HG02840 (cell line): ENCODE measurements at regions not wholly inside any gene's neighbourhood (a gene's known extent, or its start where the extent isn't known, plus 50 kb on each side); places are given as distances from the start of the nearest gene placed in this dataset.

Source experiments
- ATAC-seq: cut with Tn5 transposase; IDR thresholded peaks from one replicate; pipeline ENCODE4 v1.9.1; 2021; ENCODE audit warnings: mild to moderate bottlenecking, moderate library complexity, moderate number of reproducible peaks; ENCODE audit not compliant: unreplicated experiment, low FRiP score

DNA sequence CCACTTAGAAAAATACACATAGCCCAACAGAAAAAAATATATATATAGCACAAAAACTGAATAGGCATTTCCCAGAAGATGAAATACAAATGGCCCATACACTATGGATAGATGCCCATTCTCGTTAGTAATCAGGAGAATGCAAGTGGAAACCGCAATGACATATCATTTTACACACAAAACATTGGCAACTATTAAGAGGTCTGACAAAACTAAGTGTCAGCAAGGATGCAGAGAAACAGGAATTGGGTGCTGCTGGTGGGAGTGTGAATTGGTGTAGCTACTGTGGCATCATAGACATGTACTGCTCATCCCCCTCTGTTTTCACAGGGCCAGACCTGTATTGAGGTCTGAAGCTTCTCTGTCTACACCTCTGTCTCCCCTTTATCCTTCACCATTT is 320.0 kb downstream of the IDS start:
- ATAC-seq = no peak

DNA sequence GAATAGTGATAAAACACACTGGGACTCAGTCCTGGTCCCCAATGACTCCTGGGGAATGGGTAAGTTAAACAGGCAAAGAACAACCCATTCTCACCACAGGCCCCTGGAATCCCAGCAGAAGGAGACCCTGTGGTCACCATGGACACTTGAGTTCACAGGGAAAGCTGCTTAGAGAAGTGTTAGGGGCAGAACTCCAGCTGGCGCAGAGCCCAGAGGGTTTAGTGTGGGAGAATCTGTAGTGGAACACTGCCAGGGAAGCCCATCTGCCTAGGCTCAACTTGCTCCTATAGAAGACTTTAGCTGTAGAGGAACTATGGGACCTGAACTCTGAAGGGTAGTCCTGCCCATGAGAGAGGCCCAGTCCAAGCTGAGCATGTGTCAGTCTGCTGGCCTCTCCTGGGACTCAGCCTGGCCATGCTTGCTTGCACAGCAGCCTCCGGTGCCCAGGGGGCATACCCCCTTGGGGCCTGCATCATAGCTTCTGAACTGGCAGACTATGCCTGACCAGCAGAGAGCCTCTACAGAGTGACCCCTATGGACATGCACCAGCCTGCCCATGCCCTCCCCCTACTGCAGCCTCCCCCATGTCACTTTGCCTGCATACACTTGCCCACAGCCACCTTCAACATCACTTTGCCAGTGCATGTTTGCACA is 343.5 kb downstream of the IDS start:
- ATAC-seq = no peak

DNA sequence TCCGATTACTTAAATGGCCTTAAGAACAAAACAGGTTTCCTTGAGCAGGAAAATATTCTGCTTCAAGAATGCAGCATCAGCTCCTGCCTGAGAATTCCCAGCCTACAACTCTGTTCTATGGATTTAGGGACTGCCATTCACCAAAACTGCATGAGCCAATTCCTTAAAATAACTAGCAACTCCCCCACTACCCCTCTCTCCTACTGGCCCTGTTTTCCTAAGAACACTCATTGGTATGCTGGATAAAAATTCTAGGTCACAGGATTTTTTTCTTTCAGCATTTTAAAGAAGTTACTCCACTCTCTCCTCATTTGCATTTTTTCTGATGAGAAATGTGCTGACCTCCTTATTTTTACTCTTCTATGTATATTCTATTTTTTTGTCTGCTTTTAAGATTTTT is 347.1 kb downstream of the IDS start:
- no peak for ATAC-seq

DNA sequence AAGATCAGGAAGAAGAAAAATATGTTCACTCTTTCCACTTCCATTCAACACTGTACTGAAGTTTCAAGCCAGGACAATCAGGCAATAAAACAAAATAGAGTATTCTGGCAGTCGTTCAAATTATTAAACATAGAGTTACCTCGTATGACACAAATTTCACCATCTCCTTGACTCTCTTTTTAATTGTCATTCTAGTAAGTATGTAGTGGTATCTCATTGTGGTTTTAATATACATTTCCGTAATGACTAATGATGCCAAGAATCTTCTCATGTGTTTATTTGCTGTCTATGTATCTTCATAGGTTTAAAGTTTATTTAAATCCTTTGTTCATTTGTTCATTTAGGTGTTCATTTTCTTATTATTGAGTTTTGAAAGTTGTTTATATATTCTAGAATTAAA is 352.2 kb downstream of the IDS start:
- no peak for ATAC-seq

DNA sequence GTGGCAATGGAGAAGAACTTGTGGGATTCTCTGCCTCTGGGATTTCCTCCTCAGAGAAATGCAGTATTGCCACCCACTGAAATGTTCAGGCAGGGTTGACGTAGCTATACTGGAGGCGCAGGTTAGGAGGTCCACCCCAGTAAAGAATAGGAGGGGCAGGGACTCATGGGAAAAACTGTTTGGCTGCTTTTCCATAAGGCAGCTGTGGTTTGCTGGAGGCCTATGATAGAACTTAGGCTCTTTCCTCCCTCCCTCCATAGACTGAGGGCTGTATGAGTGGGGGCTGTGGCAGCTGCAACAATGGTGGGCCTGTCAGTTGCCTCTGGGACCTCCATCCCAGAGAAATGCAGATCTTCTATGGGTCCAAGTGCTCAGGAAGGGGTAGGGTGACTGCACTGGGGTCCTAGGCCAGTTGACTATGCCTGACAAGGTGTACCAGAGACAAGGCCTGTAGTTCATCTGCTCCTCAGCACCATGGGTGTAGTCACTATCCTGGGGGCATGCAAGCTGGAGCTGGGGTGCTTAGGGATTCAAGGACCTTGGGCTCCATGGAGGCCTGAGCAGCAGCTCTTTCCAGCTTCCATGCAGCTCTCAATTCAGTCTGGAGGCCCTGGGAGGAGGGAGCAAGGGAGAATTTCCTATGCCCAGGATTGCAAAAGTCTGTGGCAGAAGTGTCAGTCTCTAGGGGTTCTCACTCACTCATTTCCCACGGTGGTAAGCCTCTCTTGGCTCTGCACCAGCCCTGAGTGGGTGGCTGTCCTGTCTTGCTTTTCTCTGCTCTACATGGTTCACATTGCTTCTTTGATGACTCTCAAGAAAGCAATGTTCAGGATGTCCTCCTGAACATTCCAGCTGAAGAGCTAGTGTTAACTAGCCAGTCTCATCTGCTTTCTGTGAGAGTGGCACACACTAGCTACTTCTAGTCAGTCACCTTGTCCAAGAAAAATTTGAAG is 353.0 kb downstream of the IDS start:
- no peak for ATAC-seq

DNA sequence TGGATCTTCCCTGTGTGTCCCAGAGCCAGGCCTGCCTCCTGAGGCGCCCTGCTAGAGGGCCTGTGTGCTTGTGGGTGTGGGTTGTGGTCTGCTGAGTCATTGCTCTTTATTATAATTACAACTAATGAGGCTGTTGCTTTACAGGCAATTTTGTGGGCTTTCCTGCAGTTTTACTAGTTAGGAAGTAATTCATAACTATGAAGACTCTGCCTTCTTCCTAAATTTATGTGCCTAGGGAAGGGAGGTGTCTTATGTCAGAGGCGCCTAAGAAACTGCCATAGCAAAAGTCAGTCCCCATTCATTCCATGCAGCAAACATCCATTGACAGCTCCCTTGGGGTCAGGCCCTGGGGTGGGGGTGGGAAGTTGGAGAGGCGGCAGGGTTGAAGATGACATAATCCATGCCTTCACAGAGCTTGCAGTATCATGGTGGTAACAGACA is 359.2 kb downstream of the IDS start:
- no peak for ATAC-seq

DNA sequence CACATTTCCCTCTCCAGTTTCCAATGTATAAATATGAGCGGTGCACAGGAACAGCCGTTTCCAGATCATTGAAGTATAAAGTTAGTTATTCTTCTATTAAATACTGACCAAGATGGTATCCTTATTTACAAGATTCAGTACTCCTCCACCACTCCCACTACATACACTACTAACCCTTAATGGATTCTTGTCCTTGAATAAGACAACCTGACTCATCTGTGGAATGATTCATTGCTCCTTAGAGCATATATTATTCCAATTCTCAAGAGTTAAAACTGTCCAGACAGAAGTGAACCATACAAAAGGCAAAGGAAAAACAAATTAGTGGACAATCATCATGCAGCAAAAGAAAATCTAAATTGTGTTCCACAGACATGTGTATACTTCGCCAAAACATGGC is 373.3 kb downstream of the IDS start:
- ATAC-seq = no peak

DNA sequence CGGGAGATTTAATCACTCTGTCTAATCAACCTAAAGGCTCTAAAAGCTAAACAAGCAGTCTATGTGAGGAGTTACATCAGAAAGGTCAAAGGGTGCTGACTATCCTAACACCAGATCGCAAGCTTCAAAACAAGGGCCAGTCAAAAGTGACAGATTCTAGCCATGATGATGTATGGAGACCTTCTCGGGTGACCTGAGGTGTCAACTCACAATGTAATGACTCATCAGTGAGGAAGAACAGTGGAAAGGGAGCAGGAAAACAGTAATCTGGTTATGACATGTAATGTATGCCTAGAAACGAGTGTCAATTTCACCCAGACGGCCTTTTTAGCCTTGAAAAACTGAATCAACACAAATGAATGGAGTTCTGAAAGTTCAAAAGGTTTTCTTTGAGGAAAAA is 375.3 kb downstream of the IDS start:
- ATAC-seq = no peak

DNA sequence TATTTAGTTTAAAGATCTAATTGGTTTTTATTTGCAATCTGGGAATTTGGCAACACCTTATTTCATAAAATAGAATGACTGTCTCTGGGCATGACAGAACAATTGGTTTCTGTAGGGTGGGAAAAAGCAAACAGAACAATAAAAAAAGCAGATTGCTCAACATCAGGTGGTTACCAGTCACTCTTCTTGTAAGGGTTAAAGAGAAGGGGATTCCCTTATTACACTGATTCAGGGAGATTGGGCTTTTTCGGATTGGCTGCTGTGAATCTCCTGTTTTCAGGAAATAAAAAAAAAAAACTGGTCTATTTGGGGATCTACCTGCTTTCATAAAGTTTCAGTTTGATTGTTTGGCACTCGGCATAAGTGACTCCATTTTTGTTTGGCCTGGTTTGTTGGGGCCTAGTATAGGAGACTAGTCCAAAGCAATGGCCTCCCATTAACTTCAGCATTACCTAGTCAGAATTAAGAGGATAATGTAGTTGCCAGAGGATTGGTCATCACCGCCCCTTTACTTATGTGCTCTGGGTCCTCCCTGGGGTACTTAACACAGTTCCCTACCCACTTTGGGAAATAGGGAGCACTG is 380.5 kb downstream of the IDS start:
- ATAC-seq = no peak

DNA sequence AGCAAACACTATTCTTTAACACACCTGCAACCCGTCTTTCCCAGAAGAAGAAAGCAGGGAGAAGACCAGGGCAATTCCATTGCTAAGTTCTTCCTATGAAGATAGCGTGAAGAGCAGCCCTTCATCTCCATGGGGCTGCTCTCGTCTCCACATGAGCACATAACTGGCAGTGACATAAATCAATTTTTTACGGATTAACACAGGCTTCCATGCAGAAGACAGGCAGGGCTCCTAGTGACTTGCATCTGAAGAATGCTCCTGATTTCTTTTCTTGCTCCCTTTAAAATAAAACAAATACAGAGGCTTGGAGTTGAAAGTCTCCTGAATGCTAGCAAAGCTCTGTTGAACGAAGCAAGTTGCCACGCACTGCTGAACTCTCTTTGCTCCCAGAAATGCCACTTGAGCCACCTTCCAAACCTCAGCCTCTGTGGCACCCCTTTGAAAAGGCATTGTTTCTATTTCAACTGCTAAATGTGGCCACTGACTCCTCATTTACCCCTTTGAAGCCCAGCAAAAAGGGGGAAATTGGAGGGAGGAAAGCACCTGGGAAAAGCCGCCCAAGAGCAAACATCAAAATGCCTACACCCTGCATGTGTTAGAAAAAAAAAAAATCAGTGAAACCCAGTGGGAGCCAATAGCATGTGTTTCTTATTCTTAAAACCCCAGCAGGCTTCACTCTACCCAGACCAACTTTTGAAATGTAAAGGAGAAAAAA is 383.7 kb downstream of the IDS start:
- ATAC-seq = no peak

DNA sequence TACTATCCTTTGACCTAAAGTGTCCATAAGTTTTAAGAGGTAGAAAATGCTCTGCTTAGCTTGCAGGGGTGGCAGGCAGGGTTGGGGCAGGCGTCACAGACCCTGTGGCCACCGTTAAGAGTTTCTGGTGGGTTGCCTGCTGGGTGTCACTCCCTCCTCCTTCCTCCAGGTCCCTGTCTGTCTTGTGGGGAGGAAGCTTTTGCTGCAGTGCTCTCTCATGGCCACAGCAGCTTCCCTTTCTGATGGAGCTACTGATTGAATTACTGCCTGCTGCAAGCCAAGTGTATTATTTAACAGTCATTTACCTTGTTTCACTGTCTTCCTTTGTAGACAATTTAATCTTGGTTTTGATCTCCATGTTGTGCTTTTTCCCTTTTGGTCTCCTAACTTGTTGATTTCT is 384.6 kb downstream of the IDS start:
- no peak for ATAC-seq

DNA sequence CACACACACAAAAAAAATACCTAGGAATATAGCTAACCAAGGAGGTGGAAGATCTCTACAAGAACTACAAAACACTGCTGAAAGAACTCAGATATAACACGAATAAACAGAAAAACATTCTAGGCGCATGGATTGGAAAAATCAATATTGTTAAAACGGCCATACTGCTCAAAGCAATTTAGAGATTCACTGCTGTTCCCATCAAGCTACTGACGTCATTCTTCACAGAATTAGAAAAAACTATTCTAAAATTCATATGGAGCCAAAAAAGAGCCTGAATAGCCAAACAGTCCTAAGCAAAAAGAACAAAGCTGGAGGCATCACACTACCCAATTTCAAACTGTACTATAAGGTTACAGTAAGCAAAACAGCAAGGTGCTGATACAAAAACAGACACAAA is 390.2 kb downstream of the IDS start:
- no peak for ATAC-seq

DNA sequence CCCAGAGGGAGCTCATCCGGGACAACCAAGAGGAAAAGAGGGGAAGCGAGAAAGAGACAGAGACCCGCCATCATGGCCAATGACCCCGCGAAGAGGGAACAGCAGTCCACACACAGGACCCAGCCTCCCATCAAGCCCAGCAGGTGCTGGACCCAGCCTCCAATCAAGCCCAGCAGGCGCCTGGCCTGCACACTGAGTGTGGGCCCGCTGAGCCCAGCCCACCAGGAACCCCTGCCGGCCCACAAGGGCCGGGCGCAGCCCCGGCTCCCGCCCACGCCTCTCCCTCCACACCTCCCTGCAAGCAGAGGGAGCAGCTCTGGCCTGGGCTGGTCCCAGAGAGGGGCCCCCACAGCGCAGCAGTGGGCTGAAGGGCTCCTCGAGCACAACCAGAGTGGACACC is 391.1 kb downstream of the IDS start:
- no peak for ATAC-seq

DNA sequence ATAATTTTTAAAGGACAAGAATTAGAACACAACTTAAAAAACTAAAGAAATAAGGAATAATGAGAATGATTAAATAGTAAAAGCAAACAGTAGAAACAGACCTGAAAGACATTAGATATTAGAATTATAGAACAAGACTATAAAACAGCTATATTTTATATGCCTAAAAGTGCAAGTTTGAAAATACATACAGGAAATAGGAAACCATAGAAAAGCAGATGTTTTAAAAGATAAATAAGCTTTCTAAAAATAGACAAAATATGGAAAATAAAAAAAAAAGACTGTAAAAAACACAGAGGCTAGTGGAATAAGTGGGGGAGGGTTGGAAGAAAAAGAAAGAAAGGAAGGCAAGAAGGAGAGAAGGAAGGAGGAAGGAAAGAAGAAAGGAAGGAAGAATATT is 407.3 kb downstream of the IDS start:
- ATAC-seq = no peak

DNA sequence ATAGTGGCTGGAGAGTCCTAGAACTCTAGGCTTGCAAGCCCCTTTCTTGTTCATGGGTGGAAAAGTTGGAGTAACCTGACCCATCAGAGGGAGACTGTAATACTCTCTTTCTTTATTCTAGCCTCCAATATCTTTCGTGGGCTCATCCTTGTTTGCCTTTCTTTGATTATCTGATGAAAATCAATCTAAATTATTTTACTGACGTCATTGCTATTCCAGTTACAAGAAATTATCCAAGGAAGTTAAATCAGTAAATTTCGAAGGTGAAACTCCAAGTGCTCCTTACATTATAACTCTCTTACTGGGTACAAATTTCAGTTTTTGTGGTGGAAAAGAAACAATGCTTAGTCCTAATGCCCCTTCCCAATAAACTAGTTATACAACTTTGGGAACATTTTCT is 412.9 kb downstream of the IDS start:
- ATAC-seq = no peak

DNA sequence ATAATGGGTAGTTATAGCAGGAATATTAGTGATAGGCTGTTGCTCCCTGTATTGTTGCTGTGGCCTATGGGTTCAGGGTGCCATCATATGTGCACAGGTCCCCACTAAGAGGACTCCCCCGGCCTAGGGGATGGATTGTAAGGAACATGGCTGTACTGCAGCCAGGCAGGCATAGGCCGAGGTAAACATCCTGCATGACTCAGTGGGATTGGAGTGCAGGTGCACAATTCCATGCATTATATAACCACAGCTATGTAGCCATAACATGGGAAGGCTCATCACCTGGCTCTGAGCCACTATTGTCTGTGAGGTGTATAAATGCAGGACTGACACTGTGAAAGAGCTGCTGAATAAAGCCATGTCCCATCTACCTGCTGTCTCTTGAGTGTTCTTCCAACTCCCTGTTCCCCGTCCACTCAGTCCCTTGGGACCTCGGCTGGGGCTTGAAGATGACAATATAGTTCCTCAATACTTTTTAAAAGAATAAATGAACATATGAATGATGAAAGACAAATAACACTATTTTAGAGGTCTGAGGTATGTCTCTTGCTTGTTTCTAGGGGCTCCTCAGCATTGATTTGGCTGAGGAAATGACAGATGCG is 425.2 kb downstream of the IDS start:
- no peak for ATAC-seq

DNA sequence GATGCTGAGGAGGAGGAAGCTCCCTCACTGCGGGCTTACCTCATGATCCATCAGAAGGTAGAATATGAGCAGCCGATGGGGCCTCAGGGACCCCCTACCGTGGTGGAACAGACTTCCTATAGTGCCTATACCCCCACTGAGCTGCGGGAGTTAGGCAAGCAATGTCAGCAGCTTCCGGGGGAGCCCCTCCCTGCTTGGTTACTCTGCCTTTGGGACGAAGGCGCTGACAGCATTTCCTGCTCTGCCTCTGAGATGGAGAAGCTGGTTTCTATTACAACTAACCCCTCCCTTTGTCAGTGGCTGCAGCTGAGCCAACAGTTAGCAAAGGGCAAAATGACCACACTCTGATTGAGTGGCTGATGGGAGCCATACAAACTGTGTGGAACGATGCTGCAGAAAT is 430.7 kb downstream of the IDS start:
- no peak for ATAC-seq

DNA sequence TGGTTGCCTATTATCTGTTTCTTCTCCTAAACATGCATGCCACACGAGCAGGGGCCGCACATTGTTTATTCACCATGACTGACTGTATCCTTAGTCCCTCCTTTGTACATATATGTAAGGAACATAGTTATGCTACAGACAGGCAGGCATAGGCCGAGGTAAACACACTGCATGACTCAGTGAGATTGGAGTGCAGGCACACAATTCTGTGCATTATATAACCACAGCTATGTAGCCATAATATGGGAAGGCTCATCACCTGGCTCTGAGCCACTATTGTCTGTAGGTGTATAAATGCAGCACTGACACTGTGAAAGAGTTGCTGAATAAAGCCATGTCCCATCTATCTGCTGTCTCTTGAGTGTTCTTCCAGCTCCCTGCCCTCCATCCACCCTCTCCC is 431.6 kb downstream of the IDS start:
- ATAC-seq = no peak

DNA sequence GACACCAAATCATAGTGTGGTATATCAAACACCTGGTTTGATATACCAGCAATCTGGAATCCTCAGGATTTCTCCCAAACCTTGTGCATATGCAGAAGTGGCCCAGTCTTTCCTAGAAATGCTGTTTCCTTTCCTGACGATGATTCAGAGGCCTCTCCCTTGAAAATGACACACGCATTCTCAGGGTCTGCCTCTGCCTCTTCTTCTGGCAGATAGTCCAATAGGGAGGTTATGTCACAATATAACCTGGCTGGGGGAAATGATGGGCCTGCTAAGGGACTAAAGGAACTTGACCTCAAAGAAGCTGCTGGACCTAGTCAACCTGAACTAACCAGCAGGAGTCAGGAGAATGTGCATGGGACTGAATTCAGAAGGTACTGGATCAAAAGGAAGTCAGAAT is 435.2 kb downstream of the IDS start:
- ATAC-seq = no peak

DNA sequence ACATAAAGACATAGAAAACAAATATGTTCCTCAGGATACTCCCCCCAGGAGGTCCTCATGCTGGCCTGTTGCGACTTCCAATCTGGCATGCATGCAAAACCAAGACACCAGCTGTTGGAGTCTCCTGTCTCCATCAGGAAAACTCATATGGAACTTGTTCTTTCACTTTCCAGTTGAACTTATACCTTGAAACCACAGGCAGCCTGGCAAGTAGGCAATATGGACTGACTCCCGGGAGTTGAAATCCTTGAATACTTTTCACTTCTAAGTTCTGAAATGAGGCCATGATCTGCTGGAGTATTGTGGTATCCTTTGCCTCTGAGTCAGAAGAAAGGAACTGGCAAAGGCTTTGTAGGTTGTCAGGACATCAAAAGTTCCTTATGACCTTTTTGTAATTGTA is 444.2 kb downstream of the IDS start:
- ATAC-seq = no peak
